GF-D8 (cell line): ENCODE measurements at regions not wholly inside any gene's neighbourhood (a gene's known extent, or its start where the extent isn't known, plus 50 kb on each side); places are given as distances from the start of the nearest gene placed in this dataset.
"Not testable (repeated sequence)": the region's sequence is repeated elsewhere in the genome, so short reads cannot be mapped to it uniquely, and the experiment has no call there.

Experiments
- DNase-seq: peaks from one replicate; lab custom pipeline; 2025; lab: John Stamatoyannopoulos, UW

DNA sequence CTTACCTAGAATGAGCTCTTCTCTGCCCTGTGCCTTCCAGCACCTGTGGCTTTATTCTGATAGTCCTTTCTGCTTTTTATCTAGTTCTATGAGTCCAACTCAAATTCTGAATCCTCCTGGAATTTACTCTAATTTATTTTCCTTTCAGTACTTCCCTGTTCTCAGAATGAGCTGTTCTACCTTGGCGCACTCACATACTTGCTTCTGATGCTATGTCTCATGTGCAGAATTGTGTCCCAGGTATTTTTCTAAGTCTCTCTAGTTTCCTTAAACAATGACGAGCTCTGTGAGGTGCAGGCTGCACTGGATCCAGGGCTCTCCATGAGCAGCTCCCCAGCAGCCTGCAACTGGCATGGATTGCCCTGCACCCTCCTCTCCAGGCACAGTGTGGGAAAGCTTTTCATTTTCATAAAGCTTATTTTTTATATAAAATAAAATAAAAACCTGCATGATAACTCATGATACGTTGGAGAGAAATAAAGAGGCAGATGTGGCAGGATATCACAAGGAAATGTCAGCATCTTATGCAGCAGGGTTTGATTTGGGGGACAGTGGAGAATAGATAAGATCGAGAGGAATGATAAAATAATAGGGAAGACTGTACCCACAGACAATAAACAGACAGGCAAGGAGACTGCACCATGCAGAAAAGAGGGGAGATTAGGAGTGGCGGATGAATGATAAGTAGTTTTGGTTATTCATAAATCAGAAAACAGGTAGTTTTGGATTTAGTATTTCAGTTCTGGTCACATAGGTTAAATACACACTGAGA lies 258.2 kb upstream of the POM121L12 start:
- DNase-seq = no peak

GRCh38 chr7:52775876-52776275 lies 259.6 kb upstream of the POM121L12 start:
- DNase-seq = no peak

- no peak for DNase-seq
Observed at GRCh38 chr7:52771177-52771576, 264.3 kb upstream of the POM121L12 start.

GRCh38 chr7:52764492-52765169 lies 270.8 kb upstream of the POM121L12 start:
- DNase-seq = no peak

DNA sequence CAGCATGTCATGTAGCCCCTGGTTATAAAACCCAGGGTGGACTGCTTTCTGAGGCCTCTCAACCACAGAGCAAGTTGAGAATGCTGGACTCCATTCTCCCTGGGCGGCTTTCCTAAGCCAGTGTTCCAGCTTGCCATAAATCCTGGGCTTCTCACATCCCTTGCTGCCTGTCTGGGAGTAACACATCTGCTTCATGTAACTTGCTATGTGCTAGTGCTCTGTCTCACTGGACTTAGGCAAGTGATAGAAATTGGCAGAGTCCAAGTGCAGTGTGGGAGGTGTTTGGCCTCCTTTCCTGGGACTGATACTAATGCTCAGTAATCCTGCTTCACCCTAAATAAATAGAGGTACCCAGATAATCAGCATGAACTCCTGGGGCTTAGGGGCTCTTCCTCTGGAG lies 277.1 kb upstream of the POM121L12 start:
- DNase-seq = no peak

DNA sequence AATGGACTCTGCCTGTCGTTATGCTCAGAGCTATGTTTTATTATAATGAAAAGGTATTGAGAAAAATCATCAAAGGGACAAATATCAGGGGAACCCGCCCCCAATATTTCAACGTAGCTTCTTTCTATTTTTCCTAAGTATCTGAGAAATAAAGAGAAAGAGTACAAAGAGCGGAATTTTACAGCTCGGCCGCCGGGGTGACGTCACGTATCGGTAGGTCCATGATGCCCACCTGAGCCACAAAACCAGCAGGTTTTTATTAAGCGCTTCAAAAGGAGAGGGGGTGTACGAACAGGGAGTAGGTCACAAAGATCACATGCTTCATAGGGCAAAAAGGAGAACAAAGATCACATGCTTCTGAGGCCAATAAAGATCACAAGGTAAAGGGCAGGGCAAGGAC lies 281.6 kb upstream of the POM121L12 start:
- no peak for DNase-seq

- no peak for DNase-seq
Observed at GRCh38 chr7:52752891-52753290, 282.5 kb upstream of the POM121L12 start.

DNA sequence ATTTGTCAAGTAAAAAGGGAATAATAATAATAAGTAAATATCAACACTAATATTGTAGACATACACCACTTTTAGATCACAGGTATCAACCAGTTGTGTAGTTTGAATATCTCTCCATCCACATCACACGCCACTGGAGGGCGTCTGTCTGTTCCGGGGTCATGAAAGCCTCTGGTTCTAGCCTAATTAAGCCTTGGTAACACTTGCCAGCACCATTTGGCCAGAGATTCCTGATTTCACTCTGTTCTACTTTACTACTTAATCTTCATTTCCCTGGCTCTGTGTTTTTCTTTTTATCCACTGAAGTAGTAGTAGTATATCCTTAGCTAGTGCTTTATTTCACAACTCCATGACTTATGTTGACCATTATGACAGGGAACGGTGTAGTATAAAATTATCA lies 285.6 kb upstream of the POM121L12 start:
- DNase-seq = no peak

- DNase-seq = no peak
Observed at GRCh38 chr7:52747817-52748216, 287.6 kb upstream of the POM121L12 start.

GRCh38 chr7:52741670-52742290 lies 293.7 kb upstream of the POM121L12 start:
- no peak for DNase-seq

DNA sequence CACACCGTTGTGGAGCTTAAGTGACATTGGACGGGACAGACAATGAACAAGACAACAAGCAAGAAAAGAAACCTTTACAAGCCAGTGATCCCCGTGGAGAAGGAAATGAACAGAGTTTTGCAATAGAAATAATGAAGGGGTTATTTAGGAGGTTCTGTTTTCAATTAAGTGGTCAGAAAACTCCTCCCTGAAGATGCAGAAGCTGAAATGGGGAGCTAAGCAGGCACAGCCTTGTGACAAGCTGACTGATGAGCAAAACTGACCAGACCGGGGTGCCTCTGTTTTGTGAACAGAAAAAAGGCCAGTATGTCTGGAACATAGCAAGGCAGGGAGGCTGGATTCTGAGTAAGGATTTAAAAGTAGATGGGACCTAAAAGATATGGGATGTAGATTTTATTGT lies 299.8 kb upstream of the POM121L12 start:
- no peak for DNase-seq

DNA sequence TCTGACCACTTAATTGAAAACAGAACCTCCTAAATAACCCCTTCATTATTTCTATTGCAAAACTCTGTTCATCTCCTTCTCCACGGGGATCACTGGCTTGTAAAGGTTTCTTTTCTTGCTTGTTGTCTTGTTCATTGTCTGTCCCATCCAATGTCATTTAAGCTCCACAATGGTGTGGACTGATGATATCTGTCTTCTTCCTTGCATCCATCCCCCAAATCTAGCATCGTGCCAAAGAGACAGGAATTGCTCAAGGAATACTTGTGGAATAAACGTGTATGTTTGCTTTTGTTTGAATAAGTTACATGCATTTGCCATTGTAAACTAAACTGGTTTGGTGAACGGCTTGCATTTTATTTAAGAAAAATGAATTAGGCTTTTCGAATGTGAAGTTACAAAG lies 306.8 kb upstream of the POM121L12 start:
- not testable (repeated sequence) for DNase-seq

- DNase-seq = no peak
Observed at GRCh38 chr7:52727632-52728031, 307.8 kb upstream of the POM121L12 start.

DNA sequence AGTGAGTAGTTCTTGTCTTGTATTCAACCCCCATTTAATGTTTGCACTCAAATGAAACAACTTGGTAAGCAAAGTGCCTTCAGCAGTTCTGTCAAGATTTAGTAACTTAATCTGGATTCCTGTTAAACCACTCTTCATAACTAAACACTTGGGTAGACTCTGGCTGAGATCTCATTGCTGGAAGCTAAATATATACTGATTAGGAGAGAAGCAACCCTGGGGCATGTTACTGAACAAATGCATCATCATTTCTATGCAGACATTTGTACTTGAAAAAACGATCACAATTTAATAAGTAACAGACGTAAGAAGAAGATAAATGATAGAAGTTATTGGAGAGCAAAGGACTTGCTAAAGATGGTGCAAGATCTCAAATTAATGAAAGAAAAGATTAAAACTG lies 308.4 kb upstream of the POM121L12 start:
- DNase-seq = no peak

DNA sequence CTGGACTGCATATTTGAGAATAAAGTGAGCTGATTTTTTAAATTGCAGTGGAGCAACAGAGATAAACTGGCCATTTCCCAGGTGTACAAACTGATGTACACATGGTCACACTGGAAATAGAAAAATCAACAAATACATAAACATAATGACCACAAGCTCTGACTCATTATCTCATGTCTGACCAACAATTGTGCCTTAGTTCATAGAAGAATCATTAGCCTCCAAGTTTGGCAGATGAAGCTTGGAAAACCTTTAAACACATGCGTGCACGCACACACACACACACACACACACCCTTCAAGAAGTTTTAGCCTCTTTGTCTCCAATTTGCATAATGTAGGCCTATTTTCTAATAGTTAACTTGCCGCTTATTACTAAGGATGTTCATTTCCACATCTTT lies 308.9 kb upstream of the POM121L12 start:
- DNase-seq = no peak

- DNase-seq = no peak
Observed at GRCh38 chr7:52723606-52724005, 311.8 kb upstream of the POM121L12 start.

- DNase-seq = no peak
Observed at GRCh38 chr7:52720856-52721255, 314.6 kb upstream of the POM121L12 start.

DNA sequence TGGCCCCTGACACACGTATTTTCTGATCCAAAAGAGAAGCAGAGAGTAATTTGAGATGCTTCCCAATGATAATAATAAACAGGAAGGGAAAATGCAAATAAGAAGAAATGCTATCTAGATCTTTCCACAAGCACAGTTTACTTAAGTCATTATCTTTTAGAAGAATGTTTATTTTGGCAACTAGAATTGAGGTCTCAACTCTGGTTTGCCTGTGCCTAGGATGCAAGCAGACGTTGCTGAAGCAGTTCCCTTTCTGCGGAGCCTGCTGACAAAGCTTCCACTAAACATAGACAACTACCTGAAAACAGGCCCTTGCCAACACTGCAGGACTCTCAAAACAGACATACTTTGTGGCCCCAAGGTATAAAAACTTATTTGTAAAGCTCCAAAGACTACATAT lies 315.8 kb upstream of the POM121L12 start:
- no peak for DNase-seq

- DNase-seq = no peak
Observed at GRCh38 chr7:52715701-52716100, 319.7 kb upstream of the POM121L12 start.

DNA sequence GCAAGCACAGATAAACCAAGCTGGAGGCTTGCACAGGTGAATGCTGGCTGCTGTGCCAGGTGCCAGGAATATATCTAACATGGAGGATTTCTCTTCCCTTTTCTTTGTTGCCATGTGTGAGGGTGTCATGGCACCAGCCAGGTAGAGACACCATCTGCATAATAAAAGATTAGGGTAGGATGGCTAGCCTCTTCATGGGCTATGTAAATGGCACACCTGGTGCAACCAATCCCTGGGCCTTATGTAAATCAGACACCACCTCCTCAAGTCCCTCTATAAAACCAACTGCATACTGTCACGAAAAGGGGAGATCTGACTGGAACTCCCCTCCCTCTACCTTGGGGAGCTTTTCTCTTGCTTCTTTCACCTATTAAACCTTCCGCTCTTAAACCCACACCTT lies 322.5 kb upstream of the POM121L12 start:
- DNase-seq = no peak

- no peak for DNase-seq
Observed at GRCh38 chr7:52711951-52712350, 323.5 kb upstream of the POM121L12 start.

GRCh38 chr7:52708846-52709245 lies 326.6 kb upstream of the POM121L12 start:
- DNase-seq = no peak

GRCh38 chr7:52705768-52706167 lies 329.7 kb upstream of the POM121L12 start:
- no peak for DNase-seq
